IMR-90 (cell line): ENCODE measurements at regions not wholly inside any gene's neighbourhood (a gene's known extent, or its start where the extent isn't known, plus 50 kb on each side); places are given as distances from the start of the nearest gene placed in this dataset.

ENCODE experiments used
- ATAC-seq: fragments of 200-7000 bp; cut with Tn5 transposase; 2 replicates; pipeline ENCODE4 v1.9.1; 2020; ENCODE audit warnings: low read depth, mild to moderate bottlenecking, moderate library complexity
- BruUV-seq: library from RNA; stranded (reverse); fragments of 400-500 nt; replicated peaks from 2 replicates; lab custom pipeline; 2021; lab: Mats Ljungman, UMichigan
- CTCF ChIA-PET: fragments of 300-600 bp; formaldehyde crosslinking; extraction: SDS; loops from one replicate; lab custom pipeline; 2021; ENCODE audit warnings: antibody characterized with exemption; lab: Yijun Ruan, JAX
- POLR2A ChIA-PET: fragments of 300-600 bp; sonication (Branson Sonifier 250); formaldehyde crosslinking; loops from one replicate; lab custom pipeline; 2022; ENCODE audit warnings: antibody characterized with exemption; ENCODE audit not compliant: unreplicated experiment; lab: Charles Lee
- DNase-seq: peaks from one replicate; pipeline ENCODE4 v3.0.0; 2013
- H2AFZ ChIP-seq: replicated peaks from 2 replicates; pipeline ENCODE3; 2013; ENCODE audit warnings: low read length, mild to moderate bottlenecking; ENCODE audit not compliant: poor library complexity
- H2AK5ac ChIP-seq: 2 replicates; pipeline ENCODE4 v1.6.1; 2013; ENCODE audit warnings: low read depth, low read length, inconsistent platforms
- H2AK9ac ChIP-seq: replicated peaks from 2 replicates; pipeline ENCODE3; 2013; ENCODE audit warnings: mild to moderate bottlenecking, low read depth, low read length, moderate library complexity; ENCODE audit not compliant: poor library complexity
- H2BK120ac ChIP-seq: 2 replicates; pipeline ENCODE4 v1.6.1; 2013; ENCODE audit warnings: low read depth, low read length, inconsistent platforms
- H2BK15ac ChIP-seq: 3 replicates; pipeline ENCODE4 v1.6.1; 2013; ENCODE audit warnings: low read depth, low read length, inconsistent platforms
- H2BK20ac ChIP-seq: 2 replicates; pipeline ENCODE4 v1.6.1; 2013; ENCODE audit warnings: low read depth, mild to moderate bottlenecking, inconsistent platforms, low read length, moderate library complexity
- H2BK5ac ChIP-seq: 2 replicates; pipeline ENCODE4 v1.6.1; 2013; ENCODE audit warnings: mild to moderate bottlenecking, low read depth, low read length, inconsistent platforms; ENCODE audit not compliant: poor library complexity, severe bottlenecking
- H3K14ac ChIP-seq: replicated peaks from 2 replicates; pipeline ENCODE4 v1.6.1; 2013; ENCODE audit warnings: low read depth, low read length, inconsistent platforms
- H3K18ac ChIP-seq: 2 replicates; pipeline ENCODE4 v1.6.1; 2013; ENCODE audit warnings: low read depth, low read length, control low read depth
- H3K23ac ChIP-seq: 2 replicates; pipeline ENCODE4 v1.6.1; 2013; ENCODE audit warnings: low read depth, low read length, inconsistent platforms
- H3K27ac ChIP-seq: 2 replicates; pipeline ENCODE4 v1.5.1; 2013; ENCODE audit warnings: mild to moderate bottlenecking, control low read depth, low read length; ENCODE audit not compliant: insufficient read depth
- H3K27me3 ChIP-seq: 2 replicates; pipeline ENCODE4 v1.6.1; 2013; ENCODE audit warnings: low read length; ENCODE audit not compliant: control insufficient read depth, insufficient read depth
- H3K36me3 ChIP-seq: 2 replicates; pipeline ENCODE4 v1.6.1; 2013; ENCODE audit warnings: low read length, mixed read lengths; ENCODE audit not compliant: control insufficient read depth, insufficient read depth
- H3K4ac ChIP-seq: 2 replicates; pipeline ENCODE4 v1.6.1; 2013; ENCODE audit warnings: low read depth, low read length, inconsistent platforms
- H3K4me1 ChIP-seq: 2 replicates; pipeline ENCODE4 v1.6.1; 2013; ENCODE audit warnings: low read length, mixed read lengths; ENCODE audit not compliant: control insufficient read depth, insufficient read depth
- H3K4me2 ChIP-seq: 2 replicates; pipeline ENCODE4 v1.6.1; 2013; ENCODE audit warnings: low read depth, mild to moderate bottlenecking, control low read depth, low read length, moderate library complexity
- H3K4me3 ChIP-seq: 2 replicates; pipeline ENCODE4 v1.5.1; 2013; ENCODE audit warnings: low read depth, mild to moderate bottlenecking, control low read depth, low read length, moderate library complexity; ENCODE audit not compliant: insufficient read depth
- H3K56ac ChIP-seq: 2 replicates; pipeline ENCODE4 v1.6.1; 2013; ENCODE audit warnings: low read length, inconsistent platforms; ENCODE audit not compliant: insufficient read depth; ENCODE audit errors: extremely low read depth
- H3K79me1 ChIP-seq, 2 experiments: 2 replicates each; pipeline ENCODE4 v1.6.1; 2013; ENCODE audit warnings: low read length in 2 of 2, inconsistent platforms in 1 of 2, low read depth in 1 of 2
- H3K9ac ChIP-seq: 2 replicates; pipeline ENCODE4 v1.6.1; 2013; ENCODE audit warnings: low read depth, low read length, control low read depth
- H3K9me1 ChIP-seq: 2 replicates; pipeline ENCODE4 v1.6.1; 2013; ENCODE audit warnings: low read length, inconsistent platforms; ENCODE audit not compliant: insufficient read depth
- H3K9me3 ChIP-seq: 2 replicates; pipeline ENCODE4 v1.6.1; 2013; ENCODE audit warnings: low read length; ENCODE audit not compliant: control insufficient read depth, insufficient read depth
- H4K20me1 ChIP-seq: 2 replicates; pipeline ENCODE4 v1.6.1; 2013; ENCODE audit warnings: low read length, inconsistent platforms; ENCODE audit not compliant: insufficient read depth
- H4K5ac ChIP-seq: 2 replicates; pipeline ENCODE4 v1.6.1; 2013; ENCODE audit warnings: mild to moderate bottlenecking, low read depth, low read length, control low read depth
- H4K8ac ChIP-seq, 2 experiments: 2 replicates each; pipeline ENCODE4 v1.6.1; 2013; ENCODE audit warnings: low read depth in 2 of 2, low read length in 2 of 2, control low read depth in 1 of 2, inconsistent platforms in 1 of 2
- H4K91ac ChIP-seq: 2 replicates; pipeline ENCODE4 v1.6.1; 2013; ENCODE audit warnings: low read depth, low read length, inconsistent platforms; ENCODE audit not compliant: insufficient read depth
- MAFK ChIP-seq: IDR thresholded peaks from 2 replicates; pipeline ENCODE4 v1.6.1; 2012; ENCODE audit warnings: low read depth, low read length, improper control_type of control experiment
- RCOR1 ChIP-seq: IDR thresholded peaks from 2 replicates; pipeline ENCODE4 v1.6.1; 2012; ENCODE audit warnings: mild to moderate bottlenecking, low read length, improper control_type of control experiment; ENCODE audit not compliant: insufficient replicate concordance
- SMC3 ChIP-seq: fragments of 150-350 bp; IDR thresholded peaks from 2 replicates; pipeline ENCODE4 v1.6.1; 2016; ENCODE audit warnings: low read depth, mild to moderate bottlenecking, antibody characterized with exemption, low read length, moderate library complexity
- WGBS, 2 experiments: methylation state at CpG; one replicate each; pipeline versions ENCODE4 v1.1.5 to v1.1.7; 2013; ENCODE audit warnings: missing lambda C conversion rate in 2 of 2; ENCODE audit not compliant: insufficient read length in 1 of 2; ENCODE audit errors: extremely low coverage in 2 of 2; 5-methylcytosine and 5-hydroxymethylcytosine counted together
- dilution Hi-C: fragments of 300-500 bp; cut with HindIII; formaldehyde crosslinking; loops from one replicate; pipeline ENCODE4 v1.14.3; 2018; ENCODE audit warnings: low sequenced_read_pairs; ENCODE audit not compliant: unreplicated experiment
- in situ Hi-C: fragments of 300-500 bp; cut with MboI; formaldehyde crosslinking; loops from 3 replicates; pipeline ENCODE4 v1.14.3; 2019; ENCODE audit warnings: low sequenced_read_pairs, inconsistent platforms, mixed read lengths
- intact Hi-C: fragments of 100-400 bp; cut with micrococcal nuclease; formaldehyde crosslinking; loops from 2 replicates; pipeline ENCODE4 v1.10.0; 2022

DNA sequence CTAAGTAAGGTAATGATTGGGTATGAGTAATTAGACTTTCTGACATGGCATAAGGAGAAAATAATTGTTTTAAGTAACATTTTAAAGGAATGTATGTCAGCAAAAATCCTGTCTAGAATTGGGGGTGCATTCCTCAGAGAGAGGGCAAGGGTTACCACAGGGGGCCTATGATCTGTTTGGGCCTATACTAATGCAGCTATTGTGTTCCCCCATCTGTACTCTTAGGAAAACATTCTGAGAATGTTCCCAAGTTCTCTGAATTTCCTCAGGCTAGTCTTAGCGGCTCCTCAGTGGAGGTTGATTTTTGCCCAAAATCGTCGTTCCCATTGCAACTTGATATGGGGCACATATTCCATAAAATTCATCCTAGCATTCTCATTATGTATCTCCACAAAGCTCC lies 1216.4 kb upstream of the GBE1 start:
- ATAC-seq, result no peak
- TF ChIP-seq SMC3, result no peak
- no peak for TF ChIP-seq RCOR1
- TF ChIP-seq MAFK, result no peak
- no TSS peak for BruUV-seq

More for the DNA sequence above, 1216.4 kb upstream of the GBE1 start:
- Histone ChIP-seq H4K8ac (no peak overlapping the region), H2AK5ac (no peak overlapping the region), H2BK120ac (no peak overlapping the region), H3K27me3 (no peaks in the 10 kb centered on the region), H2AK9ac (no peak overlapping the region), H3K23ac (no peak overlapping the region), H3K4me1 (no peaks in the 10 kb centered on the region), H3K79me1 (no peaks in the 10 kb centered on the region), H3K9me3 (no peaks in the 10 kb centered on the region), H2BK5ac (no peak overlapping the region), H4K20me1 (no peaks in the 10 kb centered on the region), H2BK20ac (no peak overlapping the region), H3K27ac (no peak overlapping the region), H3K9ac (no peak overlapping the region), H3K14ac (no peak overlapping the region), H3K36me3 (no peaks in the 10 kb centered on the region), H3K4ac (no peak overlapping the region), H3K9me1 (no peaks in the 10 kb centered on the region), H2AFZ (no peak overlapping the region), H3K4me2 (no peak overlapping the region), H2BK15ac (no peak overlapping the region), H3K4me3 (no peak overlapping the region), H3K18ac (no peak overlapping the region), H3K56ac (no peak overlapping the region), H4K91ac (no peak overlapping the region), H4K5ac (no peak overlapping the region)
- DNase-seq, result no peak
- ChIA-PET POLR2A (no interaction called here), CTCF (no interaction called here)
- intact Hi-C loops, result no loop called here
- WGBS, 2 experiments, result 32% methylated on average over 3 of the region's 3 CpGs; no CpG with 5 or more reads in 1 of the 2 experiments
- in situ Hi-C loops, result no loop called here
- dilution Hi-C loops, result no loop called here
